OCI-LY7 (cell line): ENCODE measurements at regions not wholly inside any gene's neighbourhood (a gene's known extent, or its start where the extent isn't known, plus 50 kb on each side); places are given as distances from the start of the nearest gene placed in this dataset.

Experiments used
- BruUV-seq: library from RNA; stranded (reverse); fragments of 400-500 nt; replicated peaks from 2 replicates; lab custom pipeline; 2021; lab: Mats Ljungman, UMichigan
- CTCF ChIA-PET: fragments of 300-600 bp; sonication (Branson Sonifier 250); formaldehyde crosslinking; loops from one replicate; lab custom pipeline; 2022; ENCODE audit warnings: antibody characterized with exemption; ENCODE audit not compliant: unreplicated experiment; lab: Charles Lee
- POLR2A ChIA-PET: fragments of 300-600 bp; sonication (Branson Sonifier 250); formaldehyde crosslinking; loops from one replicate; lab custom pipeline; 2022; ENCODE audit warnings: antibody characterized with exemption; lab: Charles Lee
- DNase-seq: peaks from one replicate; pipeline ENCODE4 v3.0.0-alpha.2; 2015; ENCODE audit warnings: low spot score
- H2AFZ ChIP-seq: fragments of 200-600 bp; sonication (generic), shearing (Covaris generic); 2 replicates; pipeline ENCODE4 v1.6.1; 2014; ENCODE audit warnings: mild to moderate bottlenecking, antibody characterized with exemption, low read length, moderate library complexity
- H3K27ac ChIP-seq: fragments of 200-600 bp; sonication (generic); 2 replicates; pipeline ENCODE4 v1.5.1; 2014; ENCODE audit warnings: mixed run types, low read depth, mild to moderate bottlenecking, moderate library complexity, low read length, inconsistent platforms; ENCODE audit not compliant: poor library complexity, severe bottlenecking
- H3K36me3 ChIP-seq: fragments of 200-600 bp; sonication (generic); 2 replicates; pipeline ENCODE4 v1.6.1; 2014; ENCODE audit warnings: mild to moderate bottlenecking, antibody characterized with exemption, low read length, moderate library complexity, mixed read lengths; ENCODE audit not compliant: insufficient read depth
- H3K4me1 ChIP-seq: fragments of 200-600 bp; sonication (generic); 2 replicates; pipeline ENCODE4 v1.5.1; 2014; ENCODE audit warnings: mild to moderate bottlenecking, low read length; ENCODE audit not compliant: insufficient read depth, poor library complexity, severe bottlenecking
- H3K4me2 ChIP-seq: fragments of 200-600 bp; sonication (generic); 2 replicates; pipeline ENCODE4 v1.6.1; 2014; ENCODE audit warnings: mild to moderate bottlenecking, low read length
- H3K4me3 ChIP-seq: fragments of 200-600 bp; sonication (generic); 2 replicates; pipeline ENCODE4 v1.5.1; 2014; ENCODE audit warnings: mild to moderate bottlenecking, low read depth, low read length; ENCODE audit not compliant: poor library complexity, severe bottlenecking
- H3K79me2 ChIP-seq: fragments of 200-600 bp; sonication (generic); 2 replicates; pipeline ENCODE4 v1.6.1; 2016; ENCODE audit warnings: low read depth, mild to moderate bottlenecking, low read length, moderate library complexity, mixed read lengths; ENCODE audit not compliant: insufficient read depth
- H3K9me2 ChIP-seq: fragments of 200-600 bp; sonication (generic); 2 replicates; pipeline ENCODE4 v1.6.1; 2016; ENCODE audit warnings: mild to moderate bottlenecking, low read length, mixed read lengths; ENCODE audit not compliant: insufficient read depth
- H3K9me3 ChIP-seq: fragments of 200-600 bp; sonication (generic); 2 replicates; pipeline ENCODE4 v1.6.1; 2014; ENCODE audit warnings: mild to moderate bottlenecking, mixed run types, low read length, mixed read lengths
- H4K20me1 ChIP-seq: fragments of 200-600 bp; sonication (generic); 2 replicates; pipeline ENCODE4 v1.6.1; 2014; ENCODE audit warnings: mild to moderate bottlenecking, antibody characterized with exemption, low read length, moderate library complexity, mixed read lengths; ENCODE audit not compliant: insufficient read depth
- CTCF ChIP-seq: fragments of 200-600 bp; sonication (generic); conservative IDR thresholded peaks from 2 replicates; pipeline ENCODE4 v1.5.1; 2014; ENCODE audit warnings: mild to moderate bottlenecking, antibody characterized with exemption, low read length, moderate library complexity, mixed read lengths
- EZH2phosphoT487 ChIP-seq: fragments of 200-600 bp; sonication (generic); IDR thresholded peaks from 2 replicates; pipeline ENCODE4 v1.6.1; 2018; ENCODE audit warnings: low read depth, borderline replicate concordance, mild to moderate bottlenecking, mixed run types, antibody characterized with exemption, low read length, moderate library complexity, mixed read lengths
- intact Hi-C: fragments of 100-400 bp; cut with micrococcal nuclease; formaldehyde crosslinking; loops from one replicate; pipeline ENCODE4 v1.10.0; 2022; ENCODE audit not compliant: unreplicated experiment

GRCh38 chr10:6823770-6824169 lies 243.7 kb upstream of the PRKCQ start:
- no peak overlapping the region for H2AFZ ChIP-seq
- no peak for DNase-seq
- no peaks in the 10 kb centered on the region for H3K4me1 ChIP-seq
- no peaks in the 10 kb centered on the region for H3K36me3 ChIP-seq
- no peak overlapping the region for H3K4me2 ChIP-seq
- no peak for TF ChIP-seq CTCF
- TF ChIP-seq EZH2phosphoT487 = no peak
- POLR2A ChIA-PET = no interaction called here
- H3K27ac ChIP-seq = no peak overlapping the region
- intact Hi-C loops = no loop called here
- no peak overlapping the region for H3K4me3 ChIP-seq
- CTCF ChIA-PET = no interaction called here
- H3K9me2 ChIP-seq = no peaks in the 10 kb centered on the region
- no peaks in the 10 kb centered on the region for H4K20me1 ChIP-seq
- H3K79me2 ChIP-seq = no peaks in the 10 kb centered on the region
- H3K9me3 ChIP-seq = no peaks in the 10 kb centered on the region
- BruUV-seq = no TSS peak

- H3K4me1 ChIP-seq = no peaks in the 10 kb centered on the region
- no peaks in the 10 kb centered on the region for H3K9me2 ChIP-seq
- ChIA-PET POLR2A (no interaction called here), CTCF (no interaction called here)
- intact Hi-C loops = no loop called here
- DNase-seq = no peak
- no TSS peak for BruUV-seq
- no peaks in the 10 kb centered on the region for H3K9me3 ChIP-seq
- no peaks in the 10 kb centered on the region for H4K20me1 ChIP-seq
- TF ChIP-seq CTCF = no peak
- no peak for TF ChIP-seq EZH2phosphoT487
- no peak overlapping the region for H2AFZ ChIP-seq
- H3K79me2 ChIP-seq = no peaks in the 10 kb centered on the region
- H3K36me3 ChIP-seq = no peaks in the 10 kb centered on the region
- no peak overlapping the region for H3K4me2 ChIP-seq
- no peak overlapping the region for H3K4me3 ChIP-seq
- no peak overlapping the region for H3K27ac ChIP-seq
Measured at GRCh38 chr10:6819301-6819700, 239.2 kb upstream of the PRKCQ start.

- no peak for TF ChIP-seq CTCF
- Histone ChIP-seq H3K4me1 (no peaks in the 10 kb centered on the region), H2AFZ (no peak overlapping the region), H3K9me3 (no peaks in the 10 kb centered on the region), H3K9me2 (no peaks in the 10 kb centered on the region), H3K4me2 (no peak overlapping the region), H4K20me1 (no peaks in the 10 kb centered on the region), H3K4me3 (no peak overlapping the region), H3K36me3 (no peaks in the 10 kb centered on the region), H3K27ac (no peak overlapping the region), H3K79me2 (no peaks in the 10 kb centered on the region)
- ChIA-PET POLR2A (no interaction called here), CTCF (no interaction called here)
- intact Hi-C loops = no loop called here
- no TSS peak for BruUV-seq
- DNase-seq = no peak
Measured at GRCh38 chr10:6817770-6818169, 237.7 kb upstream of the PRKCQ start.
